Activated CD8-positive, alpha-beta memory T cell treated with anti-CD3 and anti-CD28 coated beads, Interleukin-2, amount 10 ng/mL, durations not matched to agents 7 days and 5 days (primary cell): ENCODE measurements at regions not wholly inside any gene's neighbourhood (a gene's known extent, or its start where the extent isn't known, plus 50 kb on each side); places are given as distances from the start of the nearest gene placed in this dataset.

ENCODE experiments used
- ATAC-seq: fragments of 150-1000 bp; cut with Tn5 transposase; one replicate; pipeline ENCODE4 v1.10.0; 2021; ENCODE audit warnings: moderate library complexity
- CTCF ChIA-PET: fragments of 350-600 bp; sonication (Branson Sonifier 250); formaldehyde crosslinking; loops from one replicate; lab custom pipeline; 2021; ENCODE audit warnings: antibody characterized with exemption; lab: Charles Lee
- DNase-seq: peaks from one replicate; pipeline ENCODE4 v3.0.0-alpha.2; 2020
- H3K27ac Mint-ChIP-seq: one replicate; pipeline ENCODE4 v1.8.0; 2021; ENCODE audit warnings: mild to moderate bottlenecking, mixed read lengths
- H3K27me3 Mint-ChIP-seq: one replicate; pipeline ENCODE4 v1.8.0; 2021; ENCODE audit warnings: mixed read lengths
- H3K36me3 Mint-ChIP-seq: one replicate; pipeline ENCODE4 v1.8.0; 2021; ENCODE audit warnings: mild to moderate bottlenecking, mixed read lengths
- H3K4me1 Mint-ChIP-seq: one replicate; pipeline ENCODE4 v1.8.0; 2021; ENCODE audit warnings: mixed read lengths
- H3K4me3 Mint-ChIP-seq: one replicate; pipeline ENCODE4 v1.8.0; 2021; ENCODE audit warnings: mild to moderate bottlenecking, moderate library complexity, mixed read lengths
- H3K9me3 Mint-ChIP-seq: one replicate; pipeline ENCODE4 v1.8.0; 2022; ENCODE audit warnings: low read depth, mixed read lengths

GRCh38 chr5:89246252-89246651 is 363.3 kb upstream of the MEF2C start:
- no peak overlapping the region for H3K4me3 Mint-ChIP-seq
- CTCF ChIA-PET: no interaction called here
- no peaks in the 10 kb centered on the region for H3K36me3 Mint-ChIP-seq

GRCh38 chr5:89243611-89244010 is 360.6 kb upstream of the MEF2C start:
- DNase-seq (no peak), ATAC-seq (no peak)
- H3K4me1 Mint-ChIP-seq: no peaks in the 10 kb centered on the region
- no peaks in the 10 kb centered on the region for H3K27me3 Mint-ChIP-seq
- CTCF ChIA-PET: no interaction called here
- H3K36me3 Mint-ChIP-seq: no peaks in the 10 kb centered on the region
- no peak overlapping the region for H3K27ac Mint-ChIP-seq
- H3K9me3 Mint-ChIP-seq: peaks cover 5% of the 10 kb centered on the region
- H3K4me3 Mint-ChIP-seq: no peak overlapping the region

More at GRCh38 chr5:89246252-89246651, 363.3 kb upstream of the MEF2C start:
- H3K4me1 Mint-ChIP-seq: no peaks in the 10 kb centered on the region
- peaks cover 5% of the 10 kb centered on the region for H3K9me3 Mint-ChIP-seq
- no peaks in the 10 kb centered on the region for H3K27me3 Mint-ChIP-seq
- no peak overlapping the region for H3K27ac Mint-ChIP-seq
- no peak for ATAC-seq
- DNase-seq: no peak

- Mint-ChIP-seq H3K4me1 (no peaks in the 10 kb centered on the region), H3K4me3 (no peak overlapping the region), H3K36me3 (no peaks in the 10 kb centered on the region), H3K27ac (no peak overlapping the region), H3K27me3 (no peaks in the 10 kb centered on the region), H3K9me3 (no peaks in the 10 kb centered on the region)
- no peak for ATAC-seq
- DNase-seq: no peak
- CTCF ChIA-PET: no interaction called here
These were observed 358.2 kb upstream of the MEF2C start for GRCh38 chr5:89241186-89241585.

GRCh38 chr5:89236900-89237299 is 353.9 kb upstream of the MEF2C start:
- Mint-ChIP-seq H3K36me3 (no peaks in the 10 kb centered on the region), H3K4me3 (no peak overlapping the region), H3K4me1 (no peaks in the 10 kb centered on the region), H3K27me3 (no peaks in the 10 kb centered on the region), H3K27ac (no peak overlapping the region), H3K9me3 (no peaks in the 10 kb centered on the region)
- CTCF ChIA-PET: interaction anchor here (0.6 kb wide), 1 partner anchor 1777 kb away, joined by 3 read pairs; no protein-coding TSS in a partner anchor
- DNase-seq (no peak), ATAC-seq (no peak)

GRCh38 chr5:89233462-89233861 is 350.5 kb upstream of the MEF2C start:
- DNase-seq (no peak), ATAC-seq (no peak)
- no peak overlapping the region for H3K4me3 Mint-ChIP-seq
- CTCF ChIA-PET: no interaction called here
- no peaks in the 10 kb centered on the region for H3K36me3 Mint-ChIP-seq
- H3K9me3 Mint-ChIP-seq: no peaks in the 10 kb centered on the region
- H3K27me3 Mint-ChIP-seq: no peaks in the 10 kb centered on the region
- H3K27ac Mint-ChIP-seq: no peak overlapping the region
- no peaks in the 10 kb centered on the region for H3K4me1 Mint-ChIP-seq

- DNase-seq (no peak), ATAC-seq (no peak)
- Mint-ChIP-seq H3K27me3 (no peaks in the 10 kb centered on the region), H3K9me3 (no peaks in the 10 kb centered on the region), H3K36me3 (no peaks in the 10 kb centered on the region), H3K27ac (no peak overlapping the region), H3K4me3 (no peak overlapping the region), H3K4me1 (no peaks in the 10 kb centered on the region)
- CTCF ChIA-PET: no interaction called here
These were observed 349.2 kb upstream of the MEF2C start for GRCh38 chr5:89232139-89232603.

- Mint-ChIP-seq H3K4me3 (no peak overlapping the region), H3K9me3 (no peaks in the 10 kb centered on the region), H3K4me1 (no peaks in the 10 kb centered on the region), H3K27ac (no peak overlapping the region), H3K27me3 (no peaks in the 10 kb centered on the region), H3K36me3 (no peaks in the 10 kb centered on the region)
- no peak for DNase-seq
- no peak for ATAC-seq
- CTCF ChIA-PET: no interaction called here
These were observed 347.2 kb upstream of the MEF2C start for GRCh38 chr5:89230178-89230577.

GRCh38 chr5:89229331-89230070 is 346.5 kb upstream of the MEF2C start:
- no peaks in the 10 kb centered on the region for H3K36me3 Mint-ChIP-seq
- H3K4me1 Mint-ChIP-seq: no peaks in the 10 kb centered on the region
- H3K4me3 Mint-ChIP-seq: no peak overlapping the region
- no peak for DNase-seq
- no peak for ATAC-seq
- H3K27me3 Mint-ChIP-seq: no peaks in the 10 kb centered on the region
- no peaks in the 10 kb centered on the region for H3K9me3 Mint-ChIP-seq
- CTCF ChIA-PET: no interaction called here
- no peak overlapping the region for H3K27ac Mint-ChIP-seq

- Mint-ChIP-seq H3K4me3 (no peak overlapping the region), H3K9me3 (no peaks in the 10 kb centered on the region), H3K4me1 (no peaks in the 10 kb centered on the region), H3K36me3 (no peaks in the 10 kb centered on the region), H3K27me3 (no peaks in the 10 kb centered on the region), H3K27ac (no peak overlapping the region)
- CTCF ChIA-PET: no interaction called here
- no peak for DNase-seq
- no peak for ATAC-seq
These were observed 345.4 kb upstream of the MEF2C start for GRCh38 chr5:89228355-89228754.

- no peak for DNase-seq
- no peak overlapping the region for H3K4me3 Mint-ChIP-seq
- H3K27me3 Mint-ChIP-seq: no peaks in the 10 kb centered on the region
- H3K27ac Mint-ChIP-seq: no peak overlapping the region
- peaks cover 3% of the 10 kb centered on the region for H3K9me3 Mint-ChIP-seq
- no peaks in the 10 kb centered on the region for H3K36me3 Mint-ChIP-seq
- ATAC-seq: no peak
- CTCF ChIA-PET: no interaction called here
- no peaks in the 10 kb centered on the region for H3K4me1 Mint-ChIP-seq
These were observed 335.4 kb upstream of the MEF2C start for GRCh38 chr5:89218364-89218763.

- H3K27me3 Mint-ChIP-seq: no peaks in the 10 kb centered on the region
- H3K4me1 Mint-ChIP-seq: no peaks in the 10 kb centered on the region
- H3K36me3 Mint-ChIP-seq: no peaks in the 10 kb centered on the region
- ATAC-seq (no peak), DNase-seq (no peak)
- H3K9me3 Mint-ChIP-seq: peaks cover 3% of the 10 kb centered on the region
- H3K27ac Mint-ChIP-seq: no peak overlapping the region
- CTCF ChIA-PET: no interaction called here
- no peak overlapping the region for H3K4me3 Mint-ChIP-seq
These were observed 333.6 kb upstream of the MEF2C start for GRCh38 chr5:89216606-89217005.

- DNase-seq: no peak
- no peak overlapping the region for H3K4me3 Mint-ChIP-seq
- H3K27ac Mint-ChIP-seq: no peak overlapping the region
- ATAC-seq: no peak
- H3K27me3 Mint-ChIP-seq: no peaks in the 10 kb centered on the region
- no peaks in the 10 kb centered on the region for H3K36me3 Mint-ChIP-seq
- CTCF ChIA-PET: no interaction called here
- H3K4me1 Mint-ChIP-seq: no peaks in the 10 kb centered on the region
- H3K9me3 Mint-ChIP-seq: peaks cover 3% of the 10 kb centered on the region
These were observed 330.6 kb upstream of the MEF2C start for GRCh38 chr5:89213573-89213972.

- Mint-ChIP-seq H3K4me1 (no peaks in the 10 kb centered on the region), H3K27ac (no peak overlapping the region), H3K36me3 (no peaks in the 10 kb centered on the region), H3K4me3 (no peak overlapping the region), H3K27me3 (no peaks in the 10 kb centered on the region), H3K9me3 (no peaks in the 10 kb centered on the region)
- CTCF ChIA-PET: no interaction called here
- ATAC-seq: no peak
- no peak for DNase-seq
These were observed 328.9 kb upstream of the MEF2C start for GRCh38 chr5:89211836-89212235.

GRCh38 chr5:89208811-89209210 is 325.8 kb upstream of the MEF2C start:
- Mint-ChIP-seq H3K4me1 (no peaks in the 10 kb centered on the region), H3K9me3 (no peaks in the 10 kb centered on the region), H3K36me3 (no peaks in the 10 kb centered on the region), H3K27me3 (no peaks in the 10 kb centered on the region), H3K27ac (no peak overlapping the region), H3K4me3 (no peak overlapping the region)
- ATAC-seq: no peak
- no peak for DNase-seq
- CTCF ChIA-PET: no interaction called here
